ENCODE measurements at regions not wholly inside any gene's neighbourhood (a gene's known extent, or its start where the extent isn't known, plus 50 kb on each side); places are given as distances from the start of the nearest gene placed in this dataset.

GRCh38 chr1:34404804-34405203 lies 228.1 kb downstream of the C1orf94 start:
- no peak for FAIRE-seq
- H3K9me1 ChIP-seq (ENCODE audit: control insufficient read depth, insufficient read depth, low read length): no peaks in the 10 kb centered on the region
- CTCF ChIA-PET (ENCODE audit: low intra/inter-chr PET ratio): no interaction called here
- intact Hi-C loops (cut with micrococcal nuclease): no loop called here
- H3K4me2 ChIP-seq (ENCODE audit: insufficient read depth, low read length): no peak overlapping the region
- DNase-seq (ENCODE audit: extremely low read depth in 1 of 4, low spot score in 3 of 4): no peak
- H3K27me3 ChIP-seq (ENCODE audit: control insufficient read depth in 2 of 2, insufficient read depth in 2 of 2, low read length in 2 of 2): peaks cover 3 to 6% of the 10 kb centered on the region in 2 experiments; a peak in 2 of 5 replicates
- no peaks in the 10 kb centered on the region for H3K36me3 ChIP-seq (ENCODE audit: control insufficient read depth, insufficient read depth, low read length)
- no peaks in the 10 kb centered on the region for H3K79me2 ChIP-seq (ENCODE audit: control insufficient read depth, insufficient read depth, low read length)
- no peak overlapping the region for H3K9ac ChIP-seq (ENCODE audit: insufficient read depth in 1 of 2, low read depth in 2 of 2, low read length in 2 of 2)
- ATAC-seq: no peak
- no TSS peak for BruUV-seq (replicated peaks)
- TF ChIP-seq ZNF253 (CRISPR knock-in tag; conservative IDR thresholded peaks at IDR 0.05) (no peak), PHF8 (IDR thresholded peaks at IDR 0.05; ENCODE audit: borderline replicate concordance, low read length) (no peak), SIRT6 (IDR thresholded peaks at IDR 0.05; ENCODE audit: low read depth, low read length) (no peak)
- no peaks in the 10 kb centered on the region for H3K9me3 ChIP-seq (replicated peaks; ENCODE audit: control insufficient read depth, insufficient read depth, low read depth, low read length)
- H2AFZ ChIP-seq (ENCODE audit: low read depth, low read length): no peak overlapping the region
- H3K27ac ChIP-seq (ENCODE audit: extremely low read depth, low read depth, low read length): no peak overlapping the region
- in situ Hi-C loops (cut with MboI): no loop called here
- no peak overlapping the region for H3K4me3 ChIP-seq
- no peaks in the 10 kb centered on the region for H4K20me1 ChIP-seq (replicated peaks; ENCODE audit: control insufficient read depth, insufficient read depth, low read length)
- POLR2A ChIA-PET: no interaction called here
- H3K4me1 ChIP-seq (replicated peaks in 1 of 2; ENCODE audit: control insufficient read depth in 2 of 2, insufficient read depth in 2 of 2, low read length in 2 of 2): no peaks in the 10 kb centered on the region

- CTCF ChIA-PET (ENCODE audit: low intra/inter-chr PET ratio): no interaction called here
- H2AFZ ChIP-seq (ENCODE audit: low read depth, low read length): no peak overlapping the region
- H3K27me3 ChIP-seq (ENCODE audit: control insufficient read depth in 2 of 2, insufficient read depth in 2 of 2, low read length in 2 of 2): peaks cover 3 to 8% of the 10 kb centered on the region in 2 experiments; a peak in 2 of 5 replicates
- in situ Hi-C loops (cut with MboI): no loop called here
- no peaks in the 10 kb centered on the region for H3K79me2 ChIP-seq (ENCODE audit: control insufficient read depth, insufficient read depth, low read length)
- 0% methylated on average over 2 of the region's 2 CpGs for WGBS (ENCODE audit: insufficient coverage, low coverage, missing lambda C conversion rate)
- no peaks in the 10 kb centered on the region for H3K4me1 ChIP-seq (replicated peaks in 1 of 2; ENCODE audit: control insufficient read depth in 2 of 2, insufficient read depth in 2 of 2, low read length in 2 of 2)
- H3K9ac ChIP-seq (ENCODE audit: insufficient read depth in 1 of 2, low read depth in 2 of 2, low read length in 2 of 2): no peak overlapping the region
- ATAC-seq (no peak), FAIRE-seq (no peak), DNase-seq (ENCODE audit: extremely low read depth in 1 of 4, low spot score in 3 of 4) (no peak)
- no peaks in the 10 kb centered on the region for H3K36me3 ChIP-seq (ENCODE audit: control insufficient read depth, insufficient read depth, low read length)
- intact Hi-C loops (cut with micrococcal nuclease): no loop called here
- H3K27ac ChIP-seq (ENCODE audit: extremely low read depth, low read depth, low read length): no peak overlapping the region
- no peaks in the 10 kb centered on the region for H4K20me1 ChIP-seq (replicated peaks; ENCODE audit: control insufficient read depth, insufficient read depth, low read length)
- H3K4me2 ChIP-seq (ENCODE audit: insufficient read depth, low read length): no peak overlapping the region
- no TSS peak for BruUV-seq (replicated peaks)
- H3K9me1 ChIP-seq (ENCODE audit: control insufficient read depth, insufficient read depth, low read length): no peaks in the 10 kb centered on the region
- POLR2A ChIA-PET: no interaction called here
- H3K9me3 ChIP-seq (replicated peaks; ENCODE audit: control insufficient read depth, insufficient read depth, low read depth, low read length): no peaks in the 10 kb centered on the region
- H3K4me3 ChIP-seq: no peak overlapping the region
- TF ChIP-seq RFX7 (CRISPR knock-in tag; IDR thresholded peaks at IDR 0.05) (no peak), TAF7 (tag; IDR thresholded peaks at IDR 0.05) (no peak), TBL1XR1 (IDR thresholded peaks at IDR 0.05; ENCODE audit: low read length in 2 of 2) (no peak), ZMIZ1 (IDR thresholded peaks at IDR 0.05; ENCODE audit: low read depth in 2 of 2, low read length in 2 of 2) (no peak), SMARCB1 (IDR thresholded peaks at IDR 0.05; ENCODE audit: insufficient read length, low read depth) (no peak), CHAMP1 (IDR thresholded peaks at IDR 0.05) (no peak), CBX5 (IDR thresholded peaks at IDR 0.05; ENCODE audit: borderline replicate concordance, low read depth) (no peak)
These were observed 228.7 kb downstream of the C1orf94 start for GRCh38 chr1:34405266-34405959.

All from K562 (cell line).